OCI-LY7 (cell line): ENCODE measurements at regions not wholly inside any gene's neighbourhood (a gene's known extent, or its start where the extent isn't known, plus 50 kb on each side); places are given as distances from the start of the nearest gene placed in this dataset.
"Not testable (repeated sequence)": the region's sequence is repeated elsewhere in the genome, so short reads cannot be mapped to it uniquely, and the experiment has no call there.

ENCODE experiments used
- BruUV-seq: library from RNA; stranded (reverse); fragments of 400-500 nt; replicated peaks from 2 replicates; lab custom pipeline; 2021; lab: Mats Ljungman, UMichigan
- CTCF ChIA-PET: fragments of 300-600 bp; sonication (Branson Sonifier 250); formaldehyde crosslinking; loops from one replicate; lab custom pipeline; 2022; ENCODE audit warnings: antibody characterized with exemption; ENCODE audit not compliant: unreplicated experiment; lab: Charles Lee
- POLR2A ChIA-PET: fragments of 300-600 bp; sonication (Branson Sonifier 250); formaldehyde crosslinking; loops from one replicate; lab custom pipeline; 2022; ENCODE audit warnings: antibody characterized with exemption; lab: Charles Lee
- DNase-seq: peaks from one replicate; pipeline ENCODE4 v3.0.0-alpha.2; 2015; ENCODE audit warnings: low spot score
- H2AFZ ChIP-seq: fragments of 200-600 bp; sonication (generic), shearing (Covaris generic); 2 replicates; pipeline ENCODE4 v1.6.1; 2014; ENCODE audit warnings: mild to moderate bottlenecking, antibody characterized with exemption, low read length, moderate library complexity
- H3K27ac ChIP-seq: fragments of 200-600 bp; sonication (generic); 2 replicates; pipeline ENCODE4 v1.5.1; 2014; ENCODE audit warnings: mixed run types, low read depth, mild to moderate bottlenecking, moderate library complexity, low read length, inconsistent platforms; ENCODE audit not compliant: poor library complexity, severe bottlenecking
- H3K36me3 ChIP-seq: fragments of 200-600 bp; sonication (generic); 2 replicates; pipeline ENCODE4 v1.6.1; 2014; ENCODE audit warnings: mild to moderate bottlenecking, antibody characterized with exemption, low read length, moderate library complexity, mixed read lengths; ENCODE audit not compliant: insufficient read depth
- H3K4me1 ChIP-seq: fragments of 200-600 bp; sonication (generic); 2 replicates; pipeline ENCODE4 v1.5.1; 2014; ENCODE audit warnings: mild to moderate bottlenecking, low read length; ENCODE audit not compliant: insufficient read depth, poor library complexity, severe bottlenecking
- H3K4me2 ChIP-seq: fragments of 200-600 bp; sonication (generic); 2 replicates; pipeline ENCODE4 v1.6.1; 2014; ENCODE audit warnings: mild to moderate bottlenecking, low read length
- H3K4me3 ChIP-seq: fragments of 200-600 bp; sonication (generic); 2 replicates; pipeline ENCODE4 v1.5.1; 2014; ENCODE audit warnings: mild to moderate bottlenecking, low read depth, low read length; ENCODE audit not compliant: poor library complexity, severe bottlenecking
- H3K79me2 ChIP-seq: fragments of 200-600 bp; sonication (generic); 2 replicates; pipeline ENCODE4 v1.6.1; 2016; ENCODE audit warnings: low read depth, mild to moderate bottlenecking, low read length, moderate library complexity, mixed read lengths; ENCODE audit not compliant: insufficient read depth
- H3K9me2 ChIP-seq: fragments of 200-600 bp; sonication (generic); 2 replicates; pipeline ENCODE4 v1.6.1; 2016; ENCODE audit warnings: mild to moderate bottlenecking, low read length, mixed read lengths; ENCODE audit not compliant: insufficient read depth
- H3K9me3 ChIP-seq: fragments of 200-600 bp; sonication (generic); 2 replicates; pipeline ENCODE4 v1.6.1; 2014; ENCODE audit warnings: mild to moderate bottlenecking, mixed run types, low read length, mixed read lengths
- H4K20me1 ChIP-seq: fragments of 200-600 bp; sonication (generic); 2 replicates; pipeline ENCODE4 v1.6.1; 2014; ENCODE audit warnings: mild to moderate bottlenecking, antibody characterized with exemption, low read length, moderate library complexity, mixed read lengths; ENCODE audit not compliant: insufficient read depth
- EZH2phosphoT487 ChIP-seq: fragments of 200-600 bp; sonication (generic); IDR thresholded peaks from 2 replicates; pipeline ENCODE4 v1.6.1; 2018; ENCODE audit warnings: low read depth, borderline replicate concordance, mild to moderate bottlenecking, mixed run types, antibody characterized with exemption, low read length, moderate library complexity, mixed read lengths
- intact Hi-C: fragments of 100-400 bp; cut with micrococcal nuclease; formaldehyde crosslinking; loops from one replicate; pipeline ENCODE4 v1.10.0; 2022; ENCODE audit not compliant: unreplicated experiment
- TF ChIP-seq, protein P1 (sequence below): fragments of 200-600 bp; sonication (generic); conservative IDR thresholded peaks from 2 replicates; pipeline ENCODE4 v1.5.1; 2014; ENCODE audit warnings: mild to moderate bottlenecking, antibody characterized with exemption, low read length, moderate library complexity, mixed read lengths

DNA sequence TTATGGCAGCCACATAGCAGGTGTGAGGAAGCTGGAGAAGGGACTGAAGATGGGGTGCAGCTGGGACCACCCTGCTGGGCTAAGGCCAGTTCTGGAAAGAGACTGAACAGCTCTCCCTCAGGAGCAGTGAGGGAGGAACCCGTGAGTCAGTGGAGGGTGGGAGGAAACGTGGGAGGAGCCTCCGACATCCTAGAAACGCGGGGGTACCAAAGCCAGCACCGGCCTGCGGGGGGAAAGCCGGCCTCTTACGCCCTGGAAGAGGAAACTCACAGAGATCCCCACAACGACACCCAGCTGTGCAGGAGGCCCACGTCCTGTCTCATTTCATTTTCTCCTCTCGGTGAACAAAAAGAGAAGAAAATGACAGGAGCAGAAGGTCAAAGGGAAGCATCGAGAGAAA lies 185.8 kb upstream of the IRX4 start:
- no TSS peak for BruUV-seq
- CTCF ChIA-PET, result no interaction called here
- no peak for TF ChIP-seq EZH2phosphoT487
- TF ChIP-seq, protein P1, sequence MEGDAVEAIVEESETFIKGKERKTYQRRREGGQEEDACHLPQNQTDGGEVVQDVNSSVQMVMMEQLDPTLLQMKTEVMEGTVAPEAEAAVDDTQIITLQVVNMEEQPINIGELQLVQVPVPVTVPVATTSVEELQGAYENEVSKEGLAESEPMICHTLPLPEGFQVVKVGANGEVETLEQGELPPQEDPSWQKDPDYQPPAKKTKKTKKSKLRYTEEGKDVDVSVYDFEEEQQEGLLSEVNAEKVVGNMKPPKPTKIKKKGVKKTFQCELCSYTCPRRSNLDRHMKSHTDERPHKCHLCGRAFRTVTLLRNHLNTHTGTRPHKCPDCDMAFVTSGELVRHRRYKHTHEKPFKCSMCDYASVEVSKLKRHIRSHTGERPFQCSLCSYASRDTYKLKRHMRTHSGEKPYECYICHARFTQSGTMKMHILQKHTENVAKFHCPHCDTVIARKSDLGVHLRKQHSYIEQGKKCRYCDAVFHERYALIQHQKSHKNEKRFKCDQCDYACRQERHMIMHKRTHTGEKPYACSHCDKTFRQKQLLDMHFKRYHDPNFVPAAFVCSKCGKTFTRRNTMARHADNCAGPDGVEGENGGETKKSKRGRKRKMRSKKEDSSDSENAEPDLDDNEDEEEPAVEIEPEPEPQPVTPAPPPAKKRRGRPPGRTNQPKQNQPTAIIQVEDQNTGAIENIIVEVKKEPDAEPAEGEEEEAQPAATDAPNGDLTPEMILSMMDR, result no peak
- no peak overlapping the region for H3K4me3 ChIP-seq
- no peak for DNase-seq
- H2AFZ ChIP-seq, result no peak overlapping the region
- H4K20me1 ChIP-seq, result no peaks in the 10 kb centered on the region
- H3K4me2 ChIP-seq, result no peak overlapping the region
- POLR2A ChIA-PET, result no interaction called here
- no peaks in the 10 kb centered on the region for H3K9me2 ChIP-seq
- H3K36me3 ChIP-seq, result no peaks in the 10 kb centered on the region
- intact Hi-C loops, result no loop called here
- no peaks in the 10 kb centered on the region for H3K4me1 ChIP-seq
- no peaks in the 10 kb centered on the region for H3K79me2 ChIP-seq
- no peak overlapping the region for H3K27ac ChIP-seq
- no peaks in the 10 kb centered on the region for H3K9me3 ChIP-seq

DNA sequence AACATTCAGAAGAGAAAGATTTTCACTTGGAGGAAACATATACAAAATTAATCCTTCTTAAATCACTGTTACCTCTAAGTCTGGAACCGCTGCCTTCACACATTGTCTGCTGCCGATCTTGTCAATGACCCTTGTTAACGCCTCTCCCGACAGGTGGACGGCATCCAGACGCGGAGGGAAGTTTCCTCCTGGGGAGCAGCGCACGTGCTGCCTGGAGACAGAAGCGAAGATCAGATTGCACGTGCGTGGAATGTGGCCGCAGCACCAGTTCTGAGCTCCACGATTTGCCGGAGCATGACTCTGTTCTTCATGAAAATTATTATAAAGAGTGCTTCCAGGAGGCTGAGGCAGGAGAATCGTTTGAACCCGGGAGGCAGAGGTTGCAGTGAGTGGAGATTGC lies 183.6 kb upstream of the IRX4 start:
- H3K4me3 ChIP-seq, result no peak overlapping the region
- no peak for DNase-seq
- ChIA-PET CTCF (no interaction called here), POLR2A (no interaction called here)
- H3K4me2 ChIP-seq, result no peak overlapping the region
- H3K36me3 ChIP-seq, result no peaks in the 10 kb centered on the region
- no peak overlapping the region for H3K27ac ChIP-seq
- intact Hi-C loops, result no loop called here
- no peaks in the 10 kb centered on the region for H3K79me2 ChIP-seq
- no peaks in the 10 kb centered on the region for H3K4me1 ChIP-seq
- BruUV-seq, result no TSS peak
- no peaks in the 10 kb centered on the region for H3K9me2 ChIP-seq
- H2AFZ ChIP-seq, result no peak overlapping the region
- no peak for TF ChIP-seq EZH2phosphoT487
- TF ChIP-seq, protein P1, result no peak
- H4K20me1 ChIP-seq, result no peaks in the 10 kb centered on the region
- H3K9me3 ChIP-seq, result no peaks in the 10 kb centered on the region

DNA sequence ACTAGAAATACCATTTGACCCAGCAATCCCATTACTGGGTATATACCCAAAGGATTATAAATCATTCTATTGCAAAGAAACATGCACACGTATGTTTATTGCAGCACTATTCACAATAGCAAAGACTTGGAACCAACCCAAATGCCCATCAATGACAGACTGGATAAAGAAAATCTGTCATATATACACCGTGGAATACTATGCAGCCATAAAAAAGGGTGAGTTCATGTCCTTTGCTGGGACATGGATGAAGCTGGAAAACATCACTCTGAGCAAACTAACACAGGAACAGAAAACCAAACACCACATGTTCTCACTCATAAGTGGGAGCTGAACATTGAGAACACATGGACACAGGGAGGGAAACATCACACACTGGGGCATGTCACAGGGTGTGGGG lies 180.7 kb upstream of the IRX4 start:
- H3K36me3 ChIP-seq, H3K9me2 ChIP-seq, H3K4me1 ChIP-seq, DNase-seq, intact Hi-C loops, H3K79me2 ChIP-seq, H3K9me3 ChIP-seq, H2AFZ ChIP-seq, POLR2A ChIA-PET, H3K4me3 ChIP-seq, H3K27ac ChIP-seq, H3K4me2 ChIP-seq, BruUV-seq, CTCF ChIA-PET, H4K20me1 ChIP-seq: not testable (repeated sequence)
